ENCODE measurements at regions not wholly inside any gene's neighbourhood (a gene's known extent, or its start where the extent isn't known, plus 50 kb on each side); places are given as distances from the start of the nearest gene placed in this dataset.

- H3K27me3 Mint-ChIP-seq (ENCODE audit: insufficient read depth): no peaks in the 10 kb centered on the region
Observed at GRCh38 chr3:26346497-26346896, 276.1 kb upstream of the LRRC3B start.

GRCh38 chr3:26347150-26347549 is 275.4 kb upstream of the LRRC3B start:
- Mint-ChIP-seq H3K27me3 (ENCODE audit: insufficient read depth) (no peaks in the 10 kb centered on the region), H3K27ac (no peak overlapping the region), H3K4me1 (ENCODE audit: low read depth) (no peaks in the 10 kb centered on the region), H3K9me3 (peaks cover 52% of the 10 kb centered on the region), H3K36me3 (ENCODE audit: low read depth) (no peaks in the 10 kb centered on the region), H3K4me3 (no peak overlapping the region)
- TF ChIP-seq CTCF (IDR thresholded peaks at IDR 0.05): no peak
- DNase-seq: no peak

More at GRCh38 chr3:26346497-26346896, 276.1 kb upstream of the LRRC3B start:
- Mint-ChIP-seq H3K36me3 (ENCODE audit: low read depth) (no peaks in the 10 kb centered on the region), H3K4me1 (ENCODE audit: low read depth) (no peaks in the 10 kb centered on the region), H3K4me3 (no peak overlapping the region), H3K27ac (no peak overlapping the region), H3K9me3 (peaks cover 58% of the 10 kb centered on the region)
- TF ChIP-seq CTCF (IDR thresholded peaks at IDR 0.05): no peak
- no peak for DNase-seq

GRCh38 chr3:26350853-26351252 is 271.7 kb upstream of the LRRC3B start:
- H3K27ac Mint-ChIP-seq: no peak overlapping the region
- TF ChIP-seq CTCF (IDR thresholded peaks at IDR 0.05): no peak
- no peak for DNase-seq
- H3K36me3 Mint-ChIP-seq (ENCODE audit: low read depth): no peaks in the 10 kb centered on the region
- H3K27me3 Mint-ChIP-seq (ENCODE audit: insufficient read depth): no peaks in the 10 kb centered on the region; the same call in 1 of the 2 replicates
- no peak overlapping the region for H3K4me3 Mint-ChIP-seq
- peaks cover 62% of the 10 kb centered on the region for H3K9me3 Mint-ChIP-seq
- no peaks in the 10 kb centered on the region for H3K4me1 Mint-ChIP-seq (ENCODE audit: low read depth)

GRCh38 chr3:26353097-26353496 is 269.5 kb upstream of the LRRC3B start:
- no peak for DNase-seq
- Mint-ChIP-seq H3K4me3 (no peak overlapping the region), H3K27me3 (ENCODE audit: insufficient read depth) (no peaks in the 10 kb centered on the region; the same call in 1 of the 2 replicates), H3K4me1 (ENCODE audit: low read depth) (no peaks in the 10 kb centered on the region), H3K36me3 (ENCODE audit: low read depth) (no peaks in the 10 kb centered on the region), H3K27ac (no peak overlapping the region), H3K9me3 (peaks cover 57% of the 10 kb centered on the region)
- TF ChIP-seq CTCF (IDR thresholded peaks at IDR 0.05): no peak

GRCh38 chr3:26358405-26358804 is 264.2 kb upstream of the LRRC3B start:
- no peak for TF ChIP-seq CTCF (IDR thresholded peaks at IDR 0.05)
- Mint-ChIP-seq H3K27me3 (ENCODE audit: insufficient read depth) (no peaks in the 10 kb centered on the region; the same call in 1 of the 2 replicates), H3K27ac (no peak overlapping the region), H3K4me3 (no peak overlapping the region), H3K9me3 (peaks cover 31% of the 10 kb centered on the region), H3K4me1 (ENCODE audit: low read depth) (no peaks in the 10 kb centered on the region), H3K36me3 (ENCODE audit: low read depth) (no peaks in the 10 kb centered on the region)
- DNase-seq: no peak

- peaks cover 44% of the 10 kb centered on the region for H3K9me3 Mint-ChIP-seq
- no peak for TF ChIP-seq CTCF (IDR thresholded peaks at IDR 0.05)
- DNase-seq: no peak
- H3K4me1 Mint-ChIP-seq (ENCODE audit: low read depth): no peaks in the 10 kb centered on the region
- H3K27me3 Mint-ChIP-seq (ENCODE audit: insufficient read depth): no peaks in the 10 kb centered on the region; the same call in 1 of the 2 replicates
- no peak overlapping the region for H3K4me3 Mint-ChIP-seq
- no peak overlapping the region for H3K27ac Mint-ChIP-seq
- no peaks in the 10 kb centered on the region; the same call in 1 of the 2 replicates for H3K36me3 Mint-ChIP-seq (ENCODE audit: low read depth)
Observed at GRCh38 chr3:26365706-26366105, 256.9 kb upstream of the LRRC3B start.
